HG03439 (cell line): ENCODE measurements at regions not wholly inside any gene's neighbourhood (a gene's known extent, or its start where the extent isn't known, plus 50 kb on each side); places are given as distances from the start of the nearest gene placed in this dataset.

Experiments
- ATAC-seq: cut with Tn5 transposase; IDR thresholded peaks from one replicate; pipeline ENCODE4 v1.9.1; 2021; ENCODE audit warnings: mild to moderate bottlenecking, moderate library complexity; ENCODE audit not compliant: unreplicated experiment

- ATAC-seq = no peak
Measured at GRCh38 chr13:64866331-64866730, 2363.8 kb downstream of the PCDH9 start.

GRCh38 chr13:64855506-64855905, 2374.6 kb downstream of the PCDH9 start:
- ATAC-seq = no peak

GRCh38 chr13:64850017-64850416, 2380.1 kb downstream of the PCDH9 start:
- ATAC-seq = no peak

GRCh38 chr13:64849196-64849595, 2380.9 kb downstream of the PCDH9 start:
- ATAC-seq = no peak

DNA sequence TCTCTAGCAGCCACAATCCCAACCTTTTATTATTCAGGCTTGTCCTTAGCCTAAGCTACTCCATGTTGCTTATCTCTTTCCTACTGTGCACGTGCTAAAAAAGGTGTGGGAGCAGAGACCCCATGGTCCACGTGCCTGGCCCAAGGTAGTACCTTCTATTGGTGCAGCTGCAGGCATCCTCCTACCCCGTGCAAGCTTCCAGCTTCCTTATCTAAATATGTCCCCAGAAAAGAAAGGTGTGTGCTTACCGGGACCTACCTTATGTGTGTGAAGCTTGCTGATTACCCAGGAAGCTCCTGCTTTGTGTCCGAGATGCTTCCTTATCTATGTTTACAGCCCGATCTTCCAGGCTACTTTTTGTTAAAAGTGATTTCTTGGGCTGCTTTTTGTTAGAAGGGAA, 2382.4 kb downstream of the PCDH9 start:
- ATAC-seq = no peak

DNA sequence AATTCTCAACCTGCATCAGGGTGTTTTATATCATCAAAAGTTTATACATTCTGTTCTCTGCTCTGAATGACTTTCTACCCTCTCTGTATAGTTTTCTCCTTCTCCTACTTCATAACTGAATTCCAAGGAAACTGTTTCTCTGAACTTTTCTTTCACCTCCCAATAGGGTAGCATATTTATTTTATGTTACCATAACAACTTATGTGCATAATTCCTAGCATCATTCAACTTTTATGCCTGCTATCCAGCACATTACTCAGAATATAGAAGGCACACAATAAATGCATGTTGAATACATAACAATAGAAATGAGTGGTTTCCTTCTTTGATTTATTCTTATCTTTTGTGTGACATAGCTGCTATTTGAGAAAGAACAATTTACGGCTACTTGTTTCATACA, 2385.0 kb downstream of the PCDH9 start:
- no peak for ATAC-seq

DNA sequence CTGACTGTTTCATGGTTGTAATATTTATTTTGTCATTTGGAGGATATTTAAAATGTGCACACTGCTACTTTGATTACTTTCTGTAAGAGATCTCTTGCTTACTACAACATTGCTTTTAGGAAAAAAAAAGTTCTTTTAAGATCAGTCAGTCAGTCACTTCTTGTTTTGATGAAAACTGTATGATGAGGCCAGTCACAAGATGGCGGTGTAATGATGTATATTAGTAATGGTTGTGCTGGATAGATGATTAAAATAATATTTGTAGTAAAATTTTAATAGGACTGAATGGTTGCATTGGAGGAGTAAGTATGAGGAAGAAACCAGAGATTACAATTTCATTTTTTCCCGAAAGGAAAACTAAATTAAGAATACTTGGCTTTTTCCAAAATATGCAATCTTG, 2411.1 kb downstream of the PCDH9 start:
- ATAC-seq = no peak

- no peak for ATAC-seq
Measured at GRCh38 chr13:64817691-64818090, 2412.4 kb downstream of the PCDH9 start.

DNA sequence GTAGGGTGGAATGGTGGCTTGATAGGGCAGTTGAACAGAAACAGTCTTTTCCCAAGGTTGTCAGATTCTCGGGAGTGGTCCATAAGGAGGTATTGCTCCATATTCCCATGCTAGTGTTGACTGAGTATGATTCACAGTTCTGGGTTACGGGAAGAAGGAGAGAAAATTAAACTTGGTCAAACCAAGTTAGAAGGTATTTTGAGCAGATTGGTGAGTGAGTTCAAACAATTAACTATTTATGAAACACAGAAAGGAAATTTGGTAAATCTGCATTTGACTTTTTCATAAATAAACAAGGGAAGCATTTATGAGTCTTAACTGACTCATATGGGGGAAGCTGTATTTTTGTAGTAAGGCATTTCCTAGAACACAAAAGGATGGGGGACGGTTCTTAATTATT, 2419.4 kb downstream of the PCDH9 start:
- ATAC-seq = no peak

DNA sequence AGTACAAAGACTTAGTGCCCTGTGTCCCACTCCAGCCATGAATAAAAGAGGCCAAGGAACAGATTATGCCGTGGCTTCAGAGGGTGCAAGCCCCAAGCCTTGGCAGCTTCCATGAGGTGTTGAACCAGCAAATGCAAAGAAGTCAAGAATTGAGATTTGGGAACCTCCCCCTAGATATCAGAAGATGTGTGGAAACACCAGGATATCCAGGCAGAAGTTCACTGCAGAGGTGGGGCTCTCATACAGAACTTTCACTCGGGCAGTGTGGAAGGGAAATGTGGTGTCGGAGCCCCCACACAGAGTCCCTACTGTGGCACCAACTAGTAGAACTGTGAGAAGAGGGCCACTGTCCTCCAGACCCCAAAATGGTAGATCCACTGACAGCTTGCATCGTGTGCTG, 2421.4 kb downstream of the PCDH9 start:
- ATAC-seq = no peak

- ATAC-seq = no peak
Measured at GRCh38 chr13:64801768-64802167, 2428.4 kb downstream of the PCDH9 start.

DNA sequence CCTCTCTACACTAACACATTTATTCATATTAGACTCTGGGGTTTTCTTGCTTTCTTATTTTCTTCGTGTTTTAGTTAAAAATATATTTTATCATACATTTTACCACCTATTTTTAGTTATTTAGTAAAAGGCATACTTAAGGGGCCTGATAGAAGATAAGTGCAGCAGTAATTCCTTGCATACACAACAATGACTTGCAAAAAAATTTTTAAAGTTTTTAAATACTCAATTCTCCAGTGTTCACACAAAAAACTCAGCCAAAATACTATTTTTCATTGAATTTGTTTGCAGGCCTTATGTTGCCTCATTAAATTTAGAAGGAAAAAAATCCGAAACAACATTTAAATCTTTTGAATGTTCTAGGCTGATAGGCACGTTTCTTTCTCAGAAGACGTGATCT, 2431.7 kb downstream of the PCDH9 start:
- ATAC-seq = no peak

DNA sequence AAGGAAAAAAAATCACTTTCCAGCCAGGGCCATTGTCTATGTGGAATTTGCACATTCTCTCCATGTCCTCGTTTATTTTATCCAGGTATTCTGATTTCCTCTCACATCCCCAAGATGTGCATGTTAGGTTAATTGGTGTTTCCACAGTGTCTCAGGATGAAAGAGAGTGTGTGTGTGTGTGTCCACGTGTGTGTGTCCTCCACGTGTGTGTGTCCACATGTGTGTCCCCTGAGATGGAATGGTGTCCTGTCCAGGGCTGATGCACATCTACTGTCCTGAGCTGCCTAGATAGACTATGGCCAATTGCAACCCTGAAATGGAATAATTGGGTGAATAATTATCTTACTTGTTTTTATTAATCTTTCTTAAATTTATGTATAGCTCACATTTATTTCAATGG, 2436.5 kb downstream of the PCDH9 start:
- no peak for ATAC-seq

GRCh38 chr13:64793131-64793530, 2437.0 kb downstream of the PCDH9 start:
- no peak for ATAC-seq

GRCh38 chr13:64791373-64791772, 2438.8 kb downstream of the PCDH9 start:
- ATAC-seq = no peak

DNA sequence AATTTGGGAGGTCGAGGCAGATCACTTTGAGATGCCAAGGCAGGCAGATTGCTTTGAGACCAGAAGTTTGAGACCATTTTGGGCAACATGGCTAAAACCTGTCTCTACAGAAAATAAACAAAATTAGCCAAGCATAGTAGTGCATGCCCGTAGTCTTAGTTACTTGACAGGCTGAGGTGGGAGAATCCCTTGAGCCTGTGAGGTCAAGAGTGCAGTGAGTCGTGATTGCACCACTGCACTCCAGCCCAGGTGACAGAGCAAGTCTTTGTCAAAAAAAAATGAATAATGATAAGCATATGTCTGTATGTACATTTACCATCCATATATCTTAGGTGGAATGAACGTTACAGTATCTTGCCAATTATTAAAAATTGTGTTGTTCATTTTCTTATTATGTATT, 2447.7 kb downstream of the PCDH9 start:
- ATAC-seq = no peak

DNA sequence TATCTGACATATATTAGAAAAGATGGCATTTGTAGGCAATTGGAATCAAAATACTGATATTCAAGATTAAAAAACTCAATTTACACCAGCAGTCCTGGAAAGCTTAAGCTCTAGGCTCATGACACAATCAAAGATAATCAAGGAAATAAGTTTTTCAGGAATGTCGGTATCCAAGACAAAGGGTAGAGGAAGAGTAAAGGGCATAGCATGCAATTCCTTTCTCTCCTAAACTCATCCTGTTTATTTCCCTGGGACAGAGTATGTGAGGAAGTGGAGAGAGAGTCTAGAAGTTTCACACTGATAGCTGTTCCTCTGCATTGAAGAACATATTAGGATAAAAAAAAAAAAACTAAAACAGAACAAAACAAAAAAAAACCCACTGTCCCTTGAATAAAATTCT, 2452.1 kb downstream of the PCDH9 start:
- ATAC-seq = no peak

DNA sequence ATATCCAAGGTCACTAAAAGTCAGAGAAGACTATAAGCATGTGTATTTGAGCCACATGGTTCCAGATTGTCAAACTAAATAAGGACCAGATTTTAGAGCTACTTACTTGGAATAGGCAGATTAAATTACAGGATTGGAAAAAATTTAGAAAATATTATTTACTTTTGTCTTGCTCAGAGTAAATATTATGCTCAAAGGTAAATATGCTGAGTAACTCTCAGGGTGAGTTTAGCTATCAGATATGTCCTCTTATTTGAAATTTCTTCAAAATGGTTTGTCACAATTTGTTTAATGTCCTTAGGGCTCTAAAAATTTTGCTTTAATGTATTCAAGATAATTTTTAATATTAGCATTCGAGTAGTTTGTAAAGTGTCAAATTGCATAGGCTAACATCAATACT, 2455.2 kb downstream of the PCDH9 start:
- ATAC-seq = no peak

GRCh38 chr13:64770743-64771142, 2459.4 kb downstream of the PCDH9 start:
- ATAC-seq = no peak

- ATAC-seq = no peak
Measured at GRCh38 chr13:64767054-64767453, 2463.1 kb downstream of the PCDH9 start.

- no peak for ATAC-seq
Measured at GRCh38 chr13:64765636-64766035, 2464.5 kb downstream of the PCDH9 start.

DNA sequence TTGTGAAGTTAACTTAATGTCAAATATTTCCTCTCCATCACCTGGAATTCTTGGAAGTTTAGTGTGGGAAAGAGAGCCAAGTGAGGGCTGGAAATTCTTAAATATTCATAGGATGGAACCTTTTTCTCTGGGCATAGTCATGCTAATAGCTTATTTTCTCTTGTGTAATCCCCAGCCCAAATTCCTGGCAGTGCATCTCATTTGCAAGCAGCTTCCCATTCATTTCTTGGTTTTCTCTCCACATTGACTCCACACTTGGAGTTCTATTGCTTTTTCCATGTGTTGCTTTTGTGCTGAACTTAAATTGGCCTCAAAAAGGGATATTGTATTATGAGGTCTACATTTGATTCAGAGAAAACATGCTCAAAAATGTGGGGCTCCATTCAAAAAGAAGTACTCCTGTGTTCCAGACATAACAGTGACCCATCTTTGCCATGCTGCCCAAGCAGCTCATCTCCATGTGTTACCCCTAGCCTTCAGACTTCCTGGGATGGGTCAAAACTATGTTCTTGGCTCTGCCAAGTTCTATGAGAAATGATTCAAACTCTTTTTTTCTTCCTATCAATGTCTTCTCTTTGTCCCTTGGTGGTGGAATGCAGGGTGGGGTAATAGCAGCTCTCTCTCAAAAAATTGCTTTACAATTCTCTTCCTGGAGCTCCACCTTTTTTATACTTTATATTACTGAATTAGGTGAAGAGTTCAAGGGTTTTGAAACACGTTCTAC, 2471.5 kb downstream of the PCDH9 start:
- ATAC-seq = no peak

DNA sequence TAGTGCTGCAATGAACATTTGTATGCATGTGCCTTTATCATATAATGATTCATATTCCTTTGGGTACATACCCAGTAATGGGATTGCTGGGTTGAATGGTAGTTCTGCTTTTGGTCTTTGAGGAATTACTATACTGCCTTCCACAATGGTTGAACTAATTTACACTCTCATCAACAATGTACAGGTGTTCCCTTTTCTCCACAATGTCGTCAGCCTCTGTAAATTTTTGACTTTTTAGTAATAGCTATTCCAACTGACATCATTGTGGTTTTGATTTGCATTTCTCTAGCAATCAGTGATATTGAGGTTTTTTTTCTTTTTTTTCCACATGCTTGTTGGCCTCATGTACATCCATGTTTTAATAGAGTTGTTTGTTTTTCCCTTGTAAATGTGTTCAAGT, 2473.5 kb downstream of the PCDH9 start:
- ATAC-seq = no peak
